NB4 (cell line): ENCODE measurements at regions not wholly inside any gene's neighbourhood (a gene's known extent, or its start where the extent isn't known, plus 50 kb on each side); places are given as distances from the start of the nearest gene placed in this dataset.
A peak's percentile ranks its signal among the peaks of the same experiment; 100 is the strongest.
"Not testable (repeated sequence)": the region's sequence is repeated elsewhere in the genome, so short reads cannot be mapped to it uniquely, and the experiment has no call there.

Source experiments
- DNase-seq: peaks from one replicate; pipeline ENCODE4 v3.0.0; 2010; ENCODE audit warnings: low read depth
- H3K4me3 ChIP-seq: one replicate; pipeline ENCODE4 v1.5.1; 2011; ENCODE audit warnings: mild to moderate bottlenecking, low read depth, low read length, moderate library complexity
- CTCF ChIP-seq: IDR thresholded peaks from one replicate; pipeline ENCODE4 v1.5.1; 2012; ENCODE audit warnings: low read depth, low read length
- MAX ChIP-seq: IDR thresholded peaks from 2 replicates; pipeline ENCODE4 v1.6.1; 2011; ENCODE audit warnings: low read depth, low read length
- MYC ChIP-seq: IDR thresholded peaks from 2 replicates; pipeline ENCODE4 v1.6.1; 2011; ENCODE audit warnings: low read depth, low read length
- POLR2A ChIP-seq: IDR thresholded peaks from 2 replicates; pipeline ENCODE4 v1.6.1; 2011; ENCODE audit warnings: mild to moderate bottlenecking; ENCODE audit not compliant: insufficient read length; ENCODE audit errors: extremely low read depth

GRCh38 chr1:96521010-96521409 is 200.6 kb upstream of the PTBP2 start:
- H3K4me3 ChIP-seq, result no peak overlapping the region
- no peak for DNase-seq
- TF ChIP-seq MYC (no peak), CTCF (no peak), MAX (no peak), POLR2A (no peak)

GRCh38 chr1:96521994-96522760 is 199.4 kb upstream of the PTBP2 start:
- no peak for TF ChIP-seq MAX
- no peak for TF ChIP-seq POLR2A
- no peak for TF ChIP-seq CTCF
- no peak for TF ChIP-seq MYC
- no peak for DNase-seq
- H3K4me3 ChIP-seq, result no peak overlapping the region

GRCh38 chr1:96522927-96523326 is 198.7 kb upstream of the PTBP2 start:
- no peak for TF ChIP-seq MAX
- no peak overlapping the region for H3K4me3 ChIP-seq
- no peak for DNase-seq

- TF ChIP-seq CTCF (no peak), POLR2A (no peak), MAX (no peak), MYC (0 out of 2 replicates have a peak, but pooled peaks have one; percentile 44)
- H3K4me3 ChIP-seq, result no peak overlapping the region
- DNase-seq, result peak; percentile 58
These were observed 197.5 kb upstream of the PTBP2 start for GRCh38 chr1:96524100-96524499.

- no peak overlapping the region for H3K4me3 ChIP-seq
- TF ChIP-seq POLR2A (no peak), MAX (no peak), MYC (no peak), CTCF (no peak)
- DNase-seq, result no peak
These were observed 195.7 kb upstream of the PTBP2 start for GRCh38 chr1:96525657-96526557.

- H3K4me3 ChIP-seq, DNase-seq: not testable (repeated sequence)
These were observed 192.9 kb upstream of the PTBP2 start for GRCh38 chr1:96528672-96529071.
